ENCODE measurements at regions not wholly inside any gene's neighbourhood (a gene's known extent, or its start where the extent isn't known, plus 50 kb on each side); places are given as distances from the start of the nearest gene placed in this dataset.

DNA sequence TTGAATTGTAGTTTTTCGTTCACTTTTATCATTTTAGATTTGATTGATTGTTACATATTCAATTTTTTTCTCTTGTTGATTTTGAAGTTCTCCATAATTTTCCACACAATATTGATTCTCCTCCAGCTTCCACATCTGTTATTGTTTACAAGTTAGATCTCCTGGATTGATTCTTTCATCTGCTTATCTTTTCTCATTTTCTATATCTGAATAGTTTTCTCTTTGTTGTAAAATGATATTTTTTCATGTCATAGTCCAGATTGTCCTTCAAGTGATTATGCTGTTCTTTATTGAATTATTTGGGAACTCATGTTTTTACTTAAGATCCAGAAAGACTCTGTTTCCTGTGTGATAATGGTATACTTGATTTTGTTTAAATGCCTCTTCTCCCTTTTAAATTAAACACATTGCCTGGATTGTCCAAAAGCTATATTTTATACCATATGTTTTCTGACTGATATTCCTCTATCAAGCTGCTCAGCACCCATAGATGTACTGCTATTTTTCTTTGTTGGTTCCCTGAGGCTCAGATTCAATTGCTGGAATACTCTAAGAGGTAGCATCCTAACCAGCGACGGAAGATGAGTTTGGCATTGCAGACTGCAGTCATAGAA, 206.6 kb upstream of the PRR16 start:
- H3K27me3 ChIP-seq: no peaks in the 10 kb centered on the region
- H3K36me3 ChIP-seq: no peaks in the 10 kb centered on the region
- no peak overlapping the region for H3K27ac ChIP-seq
- no peaks in the 10 kb centered on the region for H3K4me1 ChIP-seq (ENCODE audit: low read depth)
- H3K4me3 ChIP-seq: no peak overlapping the region
- DNase-seq (ENCODE audit: low read depth in 1 of 2, low spot score in 1 of 2): no peak
- H3K9me3 ChIP-seq (ENCODE audit: low read depth): no peaks in the 10 kb centered on the region
- no peak for TF ChIP-seq CTCF (IDR thresholded peaks at IDR 0.05; ENCODE audit: low read depth, low read length)

- no peaks in the 10 kb centered on the region for H3K9me3 ChIP-seq (ENCODE audit: low read depth)
- DNase-seq (ENCODE audit: low read depth in 1 of 2, low spot score in 1 of 2): peak in 1 of 2 donors; percentile 77
- no peak overlapping the region for H3K4me3 ChIP-seq
- H3K27me3 ChIP-seq: no peaks in the 10 kb centered on the region
- H3K36me3 ChIP-seq: no peaks in the 10 kb centered on the region
- TF ChIP-seq CTCF (IDR thresholded peaks at IDR 0.05; ENCODE audit: low read depth, low read length): no peak
- H3K4me1 ChIP-seq (ENCODE audit: low read depth): no peaks in the 10 kb centered on the region
- H3K27ac ChIP-seq: no peak overlapping the region
Measured at GRCh38 chr5:120258123-120258522, 206.0 kb upstream of the PRR16 start.

GRCh38 chr5:120260651-120261050, 203.4 kb upstream of the PRR16 start:
- Histone ChIP-seq H3K4me1 (ENCODE audit: low read depth) (no peaks in the 10 kb centered on the region), H3K36me3 (no peaks in the 10 kb centered on the region), H3K4me3 (no peak overlapping the region), H3K9me3 (ENCODE audit: low read depth) (no peaks in the 10 kb centered on the region), H3K27me3 (no peaks in the 10 kb centered on the region), H3K27ac (no peak overlapping the region)
- no peak for DNase-seq (ENCODE audit: low read depth in 1 of 2, low spot score in 1 of 2)
- no peak for TF ChIP-seq CTCF (IDR thresholded peaks at IDR 0.05; ENCODE audit: low read depth, low read length)

DNA sequence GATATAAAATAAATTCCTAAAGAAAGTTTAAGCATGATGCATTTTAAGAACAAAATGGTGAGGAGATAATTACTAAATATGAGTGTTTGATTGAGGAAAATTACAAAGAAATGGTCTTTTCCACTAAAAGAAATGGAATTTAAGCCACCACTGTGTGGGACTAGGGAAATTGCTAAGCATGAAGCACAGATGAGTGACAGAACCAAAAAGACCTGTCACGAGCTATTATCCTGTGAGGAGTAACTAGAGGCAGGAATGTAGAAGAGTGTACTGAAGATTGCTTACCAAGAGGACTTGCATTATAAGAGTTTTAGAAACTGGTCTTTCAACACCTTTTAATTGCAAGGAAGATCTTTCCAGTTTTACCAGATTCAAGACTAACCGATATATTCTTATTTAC, 193.6 kb upstream of the PRR16 start:
- Histone ChIP-seq H3K4me1 (ENCODE audit: low read depth) (no peaks in the 10 kb centered on the region), H3K4me3 (no peak overlapping the region), H3K27ac (no peak overlapping the region), H3K9me3 (ENCODE audit: low read depth) (no peaks in the 10 kb centered on the region), H3K36me3 (no peaks in the 10 kb centered on the region), H3K27me3 (no peaks in the 10 kb centered on the region)
- no peak for DNase-seq (ENCODE audit: low read depth in 1 of 2, low spot score in 1 of 2)
- no peak for TF ChIP-seq CTCF (IDR thresholded peaks at IDR 0.05; ENCODE audit: low read depth, low read length)

GRCh38 chr5:120293796-120294195, 170.3 kb upstream of the PRR16 start:
- Histone ChIP-seq H3K36me3 (no peaks in the 10 kb centered on the region), H3K4me1 (ENCODE audit: low read depth) (no peaks in the 10 kb centered on the region), H3K27ac (no peak overlapping the region), H3K9me3 (ENCODE audit: low read depth) (no peaks in the 10 kb centered on the region), H3K4me3 (no peak overlapping the region), H3K27me3 (no peaks in the 10 kb centered on the region)
- no peak for TF ChIP-seq CTCF (IDR thresholded peaks at IDR 0.05; ENCODE audit: low read depth, low read length)
- DNase-seq (ENCODE audit: low read depth in 1 of 2, low spot score in 1 of 2): peak in 1 of 2 donors; percentile 65

All from cardiac muscle cell (in vitro differentiated cells and primary cell).